ENCODE measurements at regions not wholly inside any gene's neighbourhood (a gene's known extent, or its start where the extent isn't known, plus 50 kb on each side); places are given as distances from the start of the nearest gene placed in this dataset.

DNA sequence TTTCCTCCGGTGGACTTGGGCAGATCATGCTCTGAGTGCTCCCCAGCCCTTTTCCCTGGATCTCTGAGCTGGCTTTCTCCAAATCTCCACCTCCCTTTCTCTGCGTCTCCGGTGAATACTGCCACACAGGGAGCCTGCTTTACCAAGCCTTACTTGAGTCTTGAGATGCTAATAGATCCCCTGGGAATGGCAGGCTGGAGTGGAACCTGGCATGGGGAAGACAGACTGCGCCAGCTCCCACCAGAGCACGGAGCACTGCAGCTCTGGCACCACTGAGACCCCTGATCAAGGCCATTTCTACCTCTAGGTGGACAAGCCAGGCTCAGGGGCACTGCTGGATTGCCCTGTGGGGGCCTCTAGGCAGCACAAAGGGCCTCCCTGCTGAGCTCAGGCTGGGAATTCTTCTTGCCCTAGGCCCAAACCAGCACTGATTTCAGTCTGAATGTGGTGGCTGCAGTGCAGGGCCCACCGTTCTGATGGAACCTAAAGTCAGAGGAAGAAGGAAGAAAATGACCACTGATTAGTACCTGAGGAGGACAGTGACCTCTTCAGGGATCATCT is 74.3 kb upstream of the CRHR1 start:
- H3K9me3 ChIP-seq (ENCODE audit: control insufficient read depth, low read length): no peaks in the 10 kb centered on the region
- H3K4me1 ChIP-seq (ENCODE audit: control insufficient read depth, insufficient read depth, low read length): no peaks in the 10 kb centered on the region
- Mint-ChIP-seq H3K9me3 (peaks cover under 1% of the 10 kb centered on the region), H3K27ac (peak overlapping the region; percentile 14), H3K27me3 (ENCODE audit: insufficient read depth) (peaks cover 4% of the 10 kb centered on the region), H3K36me3 (ENCODE audit: low read depth) (no peaks in the 10 kb centered on the region), H3K4me3 (no peak overlapping the region), H3K4me1 (peaks cover 3% of the 10 kb centered on the region)
- TF ChIP-seq, protein P1, sequence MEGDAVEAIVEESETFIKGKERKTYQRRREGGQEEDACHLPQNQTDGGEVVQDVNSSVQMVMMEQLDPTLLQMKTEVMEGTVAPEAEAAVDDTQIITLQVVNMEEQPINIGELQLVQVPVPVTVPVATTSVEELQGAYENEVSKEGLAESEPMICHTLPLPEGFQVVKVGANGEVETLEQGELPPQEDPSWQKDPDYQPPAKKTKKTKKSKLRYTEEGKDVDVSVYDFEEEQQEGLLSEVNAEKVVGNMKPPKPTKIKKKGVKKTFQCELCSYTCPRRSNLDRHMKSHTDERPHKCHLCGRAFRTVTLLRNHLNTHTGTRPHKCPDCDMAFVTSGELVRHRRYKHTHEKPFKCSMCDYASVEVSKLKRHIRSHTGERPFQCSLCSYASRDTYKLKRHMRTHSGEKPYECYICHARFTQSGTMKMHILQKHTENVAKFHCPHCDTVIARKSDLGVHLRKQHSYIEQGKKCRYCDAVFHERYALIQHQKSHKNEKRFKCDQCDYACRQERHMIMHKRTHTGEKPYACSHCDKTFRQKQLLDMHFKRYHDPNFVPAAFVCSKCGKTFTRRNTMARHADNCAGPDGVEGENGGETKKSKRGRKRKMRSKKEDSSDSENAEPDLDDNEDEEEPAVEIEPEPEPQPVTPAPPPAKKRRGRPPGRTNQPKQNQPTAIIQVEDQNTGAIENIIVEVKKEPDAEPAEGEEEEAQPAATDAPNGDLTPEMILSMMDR (conservative IDR thresholded peaks at IDR 0.05): peak; percentile 27
- H3K27ac ChIP-seq (ENCODE audit: low read depth, low read length): no peak overlapping the region
- 61 to 76% methylated on average over 2 to 6 of the region's 6 CpGs for WGBS, 2 experiments (ENCODE audit: insufficient coverage in 1 of 2, insufficient read length in 1 of 2)
- DNase-seq: peak; percentile 74
- no peak overlapping the region for H3K4me3 ChIP-seq (ENCODE audit: low read length)
- peaks cover 8% of the 10 kb centered on the region for H3K27me3 ChIP-seq (ENCODE audit: control insufficient read depth, insufficient read depth, low read length, poor library complexity, severe bottlenecking)
- H3K36me3 ChIP-seq (ENCODE audit: control insufficient read depth, insufficient read depth, low read length): no peaks in the 10 kb centered on the region
- no peak overlapping the region for H3K9ac ChIP-seq (ENCODE audit: extremely low read depth, low read length, poor library complexity, severe bottlenecking)

DNA sequence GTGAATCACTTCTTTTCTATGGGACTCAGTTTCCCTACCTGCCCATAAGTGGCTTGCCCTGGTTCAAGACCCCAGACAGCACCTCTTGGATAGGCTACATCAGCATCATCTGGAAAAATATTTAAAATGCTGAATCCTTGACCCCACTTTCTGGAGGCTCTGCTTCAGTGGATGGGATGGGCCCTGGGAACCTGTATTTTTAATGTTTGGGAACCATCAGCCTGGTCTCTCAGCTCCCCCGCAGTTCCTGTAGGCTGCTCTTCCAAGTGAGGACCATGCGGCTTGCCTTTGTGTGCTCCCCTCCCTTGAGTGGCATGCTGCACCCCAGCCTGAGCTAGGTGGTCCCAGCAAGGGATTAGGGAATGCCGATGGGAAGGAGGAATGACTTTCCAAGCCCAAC is 68.3 kb upstream of the CRHR1 start:
- Histone ChIP-seq H3K4me3 (ENCODE audit: low read length) (no peak overlapping the region), H3K27me3 (ENCODE audit: control insufficient read depth, insufficient read depth, low read length, poor library complexity, severe bottlenecking) (no peaks in the 10 kb centered on the region), H3K9ac (ENCODE audit: extremely low read depth, low read length, poor library complexity, severe bottlenecking) (no peak overlapping the region), H3K36me3 (ENCODE audit: control insufficient read depth, insufficient read depth, low read length) (no peaks in the 10 kb centered on the region), H3K4me1 (ENCODE audit: control insufficient read depth, insufficient read depth, low read length) (no peaks in the 10 kb centered on the region), H3K27ac (ENCODE audit: low read depth, low read length) (no peak overlapping the region), H3K9me3 (ENCODE audit: control insufficient read depth, low read length) (no peaks in the 10 kb centered on the region)
- TF ChIP-seq, protein P1 (conservative IDR thresholded peaks at IDR 0.05): no peak
- Mint-ChIP-seq H3K9me3 (peaks cover 2% of the 10 kb centered on the region), H3K27me3 (ENCODE audit: insufficient read depth) (peaks cover 4% of the 10 kb centered on the region), H3K27ac (no peak overlapping the region), H3K4me1 (peaks cover 7% of the 10 kb centered on the region), H3K4me3 (no peak overlapping the region), H3K36me3 (ENCODE audit: low read depth) (no peaks in the 10 kb centered on the region)
- WGBS, 2 experiments (ENCODE audit: insufficient coverage in 1 of 2, insufficient read length in 1 of 2): 90% methylated on average over 3 of the region's 3 CpGs; no CpG with 5 or more reads in 1 of the 2 experiments
- peak; percentile 52 for DNase-seq

DNA sequence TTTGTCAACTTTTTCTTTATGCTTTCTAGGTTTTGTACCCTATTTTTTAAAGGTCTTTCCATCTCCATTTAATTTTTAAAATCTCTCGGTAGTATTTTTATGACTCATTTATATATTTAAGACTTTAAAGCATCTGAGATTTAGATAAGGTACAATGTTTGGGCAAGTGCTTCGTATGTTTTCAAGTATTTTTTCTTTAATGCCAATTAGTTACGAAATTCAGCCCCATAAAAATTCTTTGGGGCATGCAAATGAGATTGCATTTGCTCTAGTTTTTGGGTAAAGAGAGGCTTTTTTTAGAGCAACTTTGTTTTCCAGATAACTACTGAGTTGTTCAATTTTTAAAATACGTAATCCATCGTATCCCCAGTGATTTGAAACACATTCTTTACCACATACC is 65.3 kb upstream of the CRHR1 start:
- WGBS, 2 experiments (ENCODE audit: insufficient coverage in 1 of 2, insufficient read length in 1 of 2): 93 to 96% methylated on average over 4 of the region's 5 CpGs
- Mint-ChIP-seq H3K27me3 (ENCODE audit: insufficient read depth) (peaks cover 19% of the 10 kb centered on the region), H3K9me3 (peaks cover 2% of the 10 kb centered on the region), H3K36me3 (ENCODE audit: low read depth) (no peaks in the 10 kb centered on the region), H3K4me3 (no peak overlapping the region), H3K4me1 (peaks cover 7% of the 10 kb centered on the region), H3K27ac (no peak overlapping the region)
- no peak for DNase-seq
- Histone ChIP-seq H3K36me3 (ENCODE audit: control insufficient read depth, insufficient read depth, low read length) (no peaks in the 10 kb centered on the region), H3K9me3 (ENCODE audit: control insufficient read depth, low read length) (no peaks in the 10 kb centered on the region), H3K27ac (ENCODE audit: low read depth, low read length) (no peak overlapping the region), H3K4me3 (ENCODE audit: low read length) (no peak overlapping the region), H3K4me1 (ENCODE audit: control insufficient read depth, insufficient read depth, low read length) (no peaks in the 10 kb centered on the region), H3K9ac (ENCODE audit: extremely low read depth, low read length, poor library complexity, severe bottlenecking) (no peak overlapping the region), H3K27me3 (ENCODE audit: control insufficient read depth, insufficient read depth, low read length, poor library complexity, severe bottlenecking) (peaks cover 3% of the 10 kb centered on the region)
- TF ChIP-seq, protein P1 (conservative IDR thresholded peaks at IDR 0.05): no peak
